ENCODE measurements at regions not wholly inside any gene's neighbourhood (a gene's known extent, or its start where the extent isn't known, plus 50 kb on each side); places are given as distances from the start of the nearest gene placed in this dataset.

DNA sequence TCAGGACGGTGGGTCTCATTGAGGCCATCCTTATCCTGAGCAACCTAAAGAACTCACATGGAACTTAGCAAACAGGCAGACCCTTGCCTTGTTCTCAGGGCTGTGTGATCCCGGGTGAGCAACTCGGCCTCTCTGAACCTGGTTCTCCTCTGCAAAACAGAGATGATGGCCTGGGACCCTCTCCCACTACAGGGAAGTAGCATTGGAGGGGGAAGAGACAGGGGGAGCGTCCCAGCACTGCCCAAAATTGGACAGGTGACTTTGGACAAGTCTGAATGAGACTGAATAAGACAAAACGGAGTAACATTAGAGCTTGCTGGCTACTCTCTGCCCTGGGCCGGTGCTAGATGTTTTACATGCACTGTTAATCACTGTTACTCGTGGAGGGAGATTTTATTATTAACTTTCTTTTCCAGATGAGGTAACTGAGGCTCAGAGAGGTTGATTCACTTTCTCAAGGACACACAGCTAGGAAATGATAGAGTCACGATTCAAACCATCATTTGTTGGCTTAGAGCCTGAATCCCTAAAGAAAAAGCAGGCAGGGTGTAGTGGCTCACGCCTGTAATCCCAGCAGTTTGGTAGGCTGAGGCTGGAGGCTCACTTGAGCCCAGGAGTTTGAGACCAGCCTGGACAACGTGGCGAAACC, 136.4 kb downstream of the C9orf50 start:
- no peak for ATAC-seq
- TF ChIP-seq ISL1 (CRISPR knock-in tag; IDR thresholded peaks at IDR 0.05), result no peak
- no peak for TF ChIP-seq ZC3H10 (CRISPR knock-in tag; IDR thresholded peaks at IDR 0.05)
- TF ChIP-seq OSR1 (CRISPR knock-in tag; IDR thresholded peaks at IDR 0.05), result no peak
- TF ChIP-seq GLIS3 (CRISPR knock-in tag; IDR thresholded peaks at IDR 0.05), result 0 out of 2 replicates have a peak, but pooled peaks have one; percentile 9
- TF ChIP-seq BACH2 (CRISPR knock-in tag; IDR thresholded peaks at IDR 0.05; ENCODE audit: borderline replicate concordance), result no peak
- no peak for TF ChIP-seq ZFP3 (CRISPR knock-in tag; IDR thresholded peaks at IDR 0.05)
- no peak for TF ChIP-seq TOX (CRISPR knock-in tag; IDR thresholded peaks at IDR 0.05; ENCODE audit: borderline replicate concordance)
- TF ChIP-seq SNAI2 (CRISPR knock-in tag; IDR thresholded peaks at IDR 0.05), result no peak
- TF ChIP-seq ZFP30 (CRISPR knock-in tag; IDR thresholded peaks at IDR 0.05), result no peak

GRCh38 chr9:129483415-129484351, 137.2 kb downstream of the C9orf50 start:
- ATAC-seq, result peak; percentile 45
- TF ChIP-seq SNAI2 (CRISPR knock-in tag; IDR thresholded peaks at IDR 0.05), result peak; percentile 86; the same call in 1 of the 2 replicates
- no peak for TF ChIP-seq TOX (CRISPR knock-in tag; IDR thresholded peaks at IDR 0.05; ENCODE audit: borderline replicate concordance)
- TF ChIP-seq PATZ1 (CRISPR knock-in tag; IDR thresholded peaks at IDR 0.05; ENCODE audit: borderline replicate concordance), result peak; percentile 69; the same call in 1 of the 2 replicates
- no peak for TF ChIP-seq ZNF8 (CRISPR knock-in tag; IDR thresholded peaks at IDR 0.05)
- no peak for TF ChIP-seq ZC3H10 (CRISPR knock-in tag; IDR thresholded peaks at IDR 0.05)
- TF ChIP-seq, protein P1, sequence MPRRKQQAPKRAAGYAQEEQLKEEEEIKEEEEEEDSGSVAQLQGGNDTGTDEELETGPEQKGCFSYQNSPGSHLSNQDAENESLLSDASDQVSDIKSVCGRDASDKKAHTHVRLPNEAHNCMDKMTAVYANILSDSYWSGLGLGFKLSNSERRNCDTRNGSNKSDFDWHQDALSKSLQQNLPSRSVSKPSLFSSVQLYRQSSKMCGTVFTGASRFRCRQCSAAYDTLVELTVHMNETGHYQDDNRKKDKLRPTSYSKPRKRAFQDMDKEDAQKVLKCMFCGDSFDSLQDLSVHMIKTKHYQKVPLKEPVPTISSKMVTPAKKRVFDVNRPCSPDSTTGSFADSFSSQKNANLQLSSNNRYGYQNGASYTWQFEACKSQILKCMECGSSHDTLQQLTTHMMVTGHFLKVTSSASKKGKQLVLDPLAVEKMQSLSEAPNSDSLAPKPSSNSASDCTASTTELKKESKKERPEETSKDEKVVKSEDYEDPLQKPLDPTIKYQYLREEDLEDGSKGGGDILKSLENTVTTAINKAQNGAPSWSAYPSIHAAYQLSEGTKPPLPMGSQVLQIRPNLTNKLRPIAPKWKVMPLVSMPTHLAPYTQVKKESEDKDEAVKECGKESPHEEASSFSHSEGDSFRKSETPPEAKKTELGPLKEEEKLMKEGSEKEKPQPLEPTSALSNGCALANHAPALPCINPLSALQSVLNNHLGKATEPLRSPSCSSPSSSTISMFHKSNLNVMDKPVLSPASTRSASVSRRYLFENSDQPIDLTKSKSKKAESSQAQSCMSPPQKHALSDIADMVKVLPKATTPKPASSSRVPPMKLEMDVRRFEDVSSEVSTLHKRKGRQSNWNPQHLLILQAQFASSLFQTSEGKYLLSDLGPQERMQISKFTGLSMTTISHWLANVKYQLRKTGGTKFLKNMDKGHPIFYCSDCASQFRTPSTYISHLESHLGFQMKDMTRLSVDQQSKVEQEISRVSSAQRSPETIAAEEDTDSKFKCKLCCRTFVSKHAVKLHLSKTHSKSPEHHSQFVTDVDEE (CRISPR knock-in tag; IDR thresholded peaks at IDR 0.05), result no peak
- TF ChIP-seq ISL1 (CRISPR knock-in tag; IDR thresholded peaks at IDR 0.05), result 0 out of 2 replicates have a peak, but pooled peaks have one; percentile 35
- TF ChIP-seq, protein P2, sequence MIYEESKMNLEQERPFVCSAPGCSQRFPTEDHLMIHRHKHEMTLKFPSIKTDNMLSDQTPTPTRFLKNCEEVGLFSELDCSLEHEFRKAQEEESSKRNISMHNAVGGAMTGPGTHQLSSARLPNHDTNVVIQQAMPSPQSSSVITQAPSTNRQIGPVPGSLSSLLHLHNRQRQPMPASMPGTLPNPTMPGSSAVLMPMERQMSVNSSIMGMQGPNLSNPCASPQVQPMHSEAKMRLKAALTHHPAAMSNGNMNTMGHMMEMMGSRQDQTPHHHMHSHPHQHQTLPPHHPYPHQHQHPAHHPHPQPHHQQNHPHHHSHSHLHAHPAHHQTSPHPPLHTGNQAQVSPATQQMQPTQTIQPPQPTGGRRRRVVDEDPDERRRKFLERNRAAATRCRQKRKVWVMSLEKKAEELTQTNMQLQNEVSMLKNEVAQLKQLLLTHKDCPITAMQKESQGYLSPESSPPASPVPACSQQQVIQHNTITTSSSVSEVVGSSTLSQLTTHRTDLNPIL (CRISPR knock-in tag; IDR thresholded peaks at IDR 0.05; ENCODE audit: low read depth), result no peak
- 0 out of 2 replicates have a peak, but pooled peaks have one; percentile 56 for TF ChIP-seq CSDC2 (CRISPR knock-in tag; IDR thresholded peaks at IDR 0.05)
- TF ChIP-seq ZFP3 (CRISPR knock-in tag; IDR thresholded peaks at IDR 0.05), result peak; percentile 85
- no peak for TF ChIP-seq ZFP30 (CRISPR knock-in tag; IDR thresholded peaks at IDR 0.05)

- peak; percentile 78 for ATAC-seq
- TF ChIP-seq CSDC2 (CRISPR knock-in tag; IDR thresholded peaks at IDR 0.05), result 0 out of 2 replicates have a peak, but pooled peaks have one; percentile 27
- TF ChIP-seq ISL1 (CRISPR knock-in tag; IDR thresholded peaks at IDR 0.05), result no peak
- TF ChIP-seq, protein P1 (CRISPR knock-in tag; IDR thresholded peaks at IDR 0.05), result peak; percentile 54
- TF ChIP-seq GLIS3 (CRISPR knock-in tag; IDR thresholded peaks at IDR 0.05), result no peak
- TF ChIP-seq ZNF8 (CRISPR knock-in tag; IDR thresholded peaks at IDR 0.05), result no peak
Observed at GRCh38 chr9:129482521-129483414, 138.1 kb downstream of the C9orf50 start.

Measured in SK-N-SH treated with all-trans-retinoic acid at 6 μM for 48 hours (cell line).